Kidney (tissue), 13 donors: ENCODE measurements at regions not wholly inside any gene's neighbourhood (a gene's known extent, or its start where the extent isn't known, plus 50 kb on each side); places are given as distances from the start of the nearest gene placed in this dataset.

Experiments
- DNase-seq, 5 donors: peaks; one replicate each; pipeline ENCODE4 v3.0.0-alpha.2; 2013 to 2020
- FAIRE-seq: peaks from 2 replicates; lab custom pipeline; 2012; peaks lifted over from hg19 to GRCh38; lab: Jason Lieb, UNC
- H3K27ac ChIP-seq, 2 donors: one replicate each; pipeline ENCODE4 v1.7.0; 2013; ENCODE audit warnings: low read depth in 2 of 2, low read length in 2 of 2, inconsistent platforms in 1 of 2
- H3K27me3 ChIP-seq: one replicate; pipeline ENCODE4 v1.7.1; 2013; ENCODE audit warnings: low read length, inconsistent platforms; ENCODE audit not compliant: control insufficient read depth, insufficient read depth
- H3K36me3 ChIP-seq, 3 donors: one replicate each; pipeline versions ENCODE4 v1.7.0 to v1.7.1; 2013; ENCODE audit warnings: low read length in 3 of 3, control low read depth in 1 of 3, inconsistent platforms in 1 of 3; ENCODE audit not compliant: insufficient read depth in 3 of 3, control insufficient read depth in 2 of 3
- H3K4me1 ChIP-seq, 3 donors: one replicate each; pipeline versions ENCODE4 v1.7.0 to v1.7.1; 2013; ENCODE audit warnings: low read length in 3 of 3, inconsistent platforms in 1 of 3, low read depth in 1 of 3; ENCODE audit not compliant: control insufficient read depth in 2 of 3, insufficient read depth in 2 of 3
- H3K4me3 ChIP-seq, 3 donors: one replicate each; pipeline versions ENCODE4 v1.7.0 to v1.8.1; 2013; ENCODE audit warnings: low read length in 3 of 3, control low read depth in 1 of 3, inconsistent platforms in 1 of 3
- H3K9ac ChIP-seq, 3 donors: one replicate each; pipeline versions ENCODE4 v1.7.0 to v1.7.1; 2013; ENCODE audit warnings: low read length in 3 of 3, control low read depth in 1 of 3, inconsistent platforms in 1 of 3
- H3K9me3 ChIP-seq, 3 donors: one replicate each; pipeline versions ENCODE4 v1.7.0 to v1.7.1; 2013; ENCODE audit warnings: low read length in 3 of 3, control low read depth in 1 of 3, inconsistent platforms in 1 of 3; ENCODE audit not compliant: control insufficient read depth in 2 of 3, insufficient read depth in 1 of 3
- CTCF ChIP-seq: IDR thresholded peaks from 3 replicates; pipeline ENCODE4 v1.5.1; 2012; ENCODE audit warnings: mild to moderate bottlenecking, moderate library complexity, borderline replicate concordance; ENCODE audit not compliant: insufficient read depth; ENCODE audit errors: extremely low read depth
- intact Hi-C: fragments of 100-400 bp; cut with DNase I; formaldehyde crosslinking; loops from one replicate; pipeline ENCODE4 v1.11.1; 2022
- donor health status: control.
- donor health status: control.
- donor health status: control.
- donor health status: control.
- donor health status: control.
- donor health status: DM: yes; HTN: yes; CAD: no.
- donor health status: Normal renal cell carcinoma (clear cell type).

GRCh38 chr15:91526424-91526823 is 327.1 kb upstream of the SLCO3A1 start:
- TF ChIP-seq CTCF, result no peak
- FAIRE-seq (no peak), DNase-seq (no peak)
- Histone ChIP-seq H3K27ac (no peak overlapping the region), H3K9ac (no peak overlapping the region), H3K27me3 (no peaks in the 10 kb centered on the region), H3K4me1 (no peaks in the 10 kb centered on the region), H3K36me3 (no peaks in the 10 kb centered on the region), H3K4me3 (no peak overlapping the region), H3K9me3 (no peaks in the 10 kb centered on the region)
- intact Hi-C loops, result no loop called here

GRCh38 chr15:91528801-91529200 is 324.7 kb upstream of the SLCO3A1 start:
- no peaks in the 10 kb centered on the region for H3K4me1 ChIP-seq
- FAIRE-seq, result no peak

GRCh38 chr15:91529534-91529933 is 324.0 kb upstream of the SLCO3A1 start:
- DNase-seq, result peak in 2 of 5 donors; percentile 40 to 49

More at GRCh38 chr15:91528801-91529200, 324.7 kb upstream of the SLCO3A1 start:
- H3K27me3 ChIP-seq, result no peaks in the 10 kb centered on the region
- no peak for DNase-seq
- no peak for TF ChIP-seq CTCF
- no peak overlapping the region for H3K9ac ChIP-seq
- H3K4me3 ChIP-seq, result no peak overlapping the region
- intact Hi-C loops, result no loop called here
- H3K9me3 ChIP-seq, result no peaks in the 10 kb centered on the region
- no peaks in the 10 kb centered on the region for H3K36me3 ChIP-seq
- no peak overlapping the region for H3K27ac ChIP-seq

More at GRCh38 chr15:91529534-91529933, 324.0 kb upstream of the SLCO3A1 start:
- no peak for FAIRE-seq
- Histone ChIP-seq H3K9me3 (no peaks in the 10 kb centered on the region), H3K4me1 (no peaks in the 10 kb centered on the region), H3K9ac (no peak overlapping the region), H3K27ac (no peak overlapping the region), H3K4me3 (no peak overlapping the region), H3K27me3 (no peaks in the 10 kb centered on the region), H3K36me3 (no peaks in the 10 kb centered on the region)
- intact Hi-C loops, result no loop called here
- no peak for TF ChIP-seq CTCF
